Chondrocyte (in vitro differentiated cells): ENCODE measurements at regions not wholly inside any gene's neighbourhood (a gene's known extent, or its start where the extent isn't known, plus 50 kb on each side); places are given as distances from the start of the nearest gene placed in this dataset.

Source experiments
- DNase-seq: peaks from one replicate; pipeline ENCODE4 v3.0.0; 2021; ENCODE audit warnings: mixed read lengths, low spot score
- H3K27ac Mint-ChIP-seq: one replicate; pipeline ENCODE4 v1.8.0; 2021; ENCODE audit warnings: mild to moderate bottlenecking, moderate library complexity, mixed read lengths; ENCODE audit not compliant: unreplicated experiment
- H3K27me3 Mint-ChIP-seq: 2 replicates; pipeline ENCODE4 v1.8.0; 2021; ENCODE audit warnings: low read depth, mixed read lengths
- H3K36me3 Mint-ChIP-seq: 2 replicates; pipeline ENCODE4 v1.8.0; 2021; ENCODE audit warnings: low read depth, mixed read lengths
- H3K4me1 Mint-ChIP-seq: 2 replicates; pipeline ENCODE4 v1.8.0; 2021; ENCODE audit warnings: low read depth, mild to moderate bottlenecking, mixed read lengths
- H3K4me3 Mint-ChIP-seq: one replicate; pipeline ENCODE4 v1.8.0; 2021; ENCODE audit warnings: mild to moderate bottlenecking, moderate library complexity, mixed read lengths; ENCODE audit not compliant: unreplicated experiment
- H3K9me3 Mint-ChIP-seq: 2 replicates; pipeline ENCODE4 v1.8.0; 2021; ENCODE audit warnings: low read depth, mixed read lengths
- CTCF ChIP-seq: fragments of 200-600 bp; sonication (generic); IDR thresholded peaks from 2 replicates; pipeline ENCODE4 v1.5.0; 2021; ENCODE audit warnings: antibody characterized with exemption, mild to moderate bottlenecking, moderate library complexity

GRCh38 chr3:127404221-127405009 lies 116.6 kb upstream of the PRR20G start:
- Mint-ChIP-seq H3K36me3 (no peaks in the 10 kb centered on the region), H3K27ac (no peak overlapping the region), H3K9me3 (no peaks in the 10 kb centered on the region), H3K4me3 (no peak overlapping the region), H3K4me1 (no peaks in the 10 kb centered on the region), H3K27me3 (peaks cover 19% of the 10 kb centered on the region)
- DNase-seq, result no peak
- no peak for TF ChIP-seq CTCF

GRCh38 chr3:127403795-127404194 lies 115.9 kb upstream of the PRR20G start:
- Mint-ChIP-seq H3K36me3 (no peaks in the 10 kb centered on the region), H3K9me3 (no peaks in the 10 kb centered on the region), H3K27ac (no peak overlapping the region), H3K27me3 (peaks cover 15% of the 10 kb centered on the region), H3K4me3 (no peak overlapping the region), H3K4me1 (no peaks in the 10 kb centered on the region)
- TF ChIP-seq CTCF, result no peak
- DNase-seq, result no peak

- DNase-seq, result no peak
- Mint-ChIP-seq H3K27ac (no peak overlapping the region), H3K36me3 (no peaks in the 10 kb centered on the region), H3K4me3 (no peak overlapping the region), H3K9me3 (no peaks in the 10 kb centered on the region), H3K4me1 (peaks cover 10% of the 10 kb centered on the region), H3K27me3 (peaks cover 15% of the 10 kb centered on the region)
- TF ChIP-seq CTCF, result no peak
These were observed 111.3 kb upstream of the PRR20G start for GRCh38 chr3:127399154-127399553.

GRCh38 chr3:127396473-127396872 lies 108.6 kb upstream of the PRR20G start:
- DNase-seq, result no peak
- H3K9me3 Mint-ChIP-seq, result no peaks in the 10 kb centered on the region
- TF ChIP-seq CTCF, result no peak

GRCh38 chr3:127395663-127396355 lies 108.0 kb upstream of the PRR20G start:
- no peaks in the 10 kb centered on the region for H3K9me3 Mint-ChIP-seq
- no peak overlapping the region for H3K4me3 Mint-ChIP-seq
- TF ChIP-seq CTCF, result no peak
- H3K27me3 Mint-ChIP-seq, result peaks cover 11% of the 10 kb centered on the region
- no peak overlapping the region for H3K27ac Mint-ChIP-seq
- H3K36me3 Mint-ChIP-seq, result no peaks in the 10 kb centered on the region
- peak; percentile 64 for DNase-seq
- peaks cover 10% of the 10 kb centered on the region for H3K4me1 Mint-ChIP-seq

More at GRCh38 chr3:127396473-127396872, 108.6 kb upstream of the PRR20G start:
- Mint-ChIP-seq H3K27me3 (peaks cover 15% of the 10 kb centered on the region), H3K36me3 (no peaks in the 10 kb centered on the region), H3K4me3 (no peak overlapping the region), H3K4me1 (peaks cover 10% of the 10 kb centered on the region), H3K27ac (no peak overlapping the region)
